GM12878 (cell line): ENCODE measurements at regions not wholly inside any gene's neighbourhood (a gene's known extent, or its start where the extent isn't known, plus 50 kb on each side); places are given as distances from the start of the nearest gene placed in this dataset.

ENCODE experiments used
- BCL11A ChIP-seq: IDR thresholded peaks from 2 replicates; pipeline ENCODE4 v1.6.1; 2011; ENCODE audit warnings: low read depth, low read length
- CTCF ChIP-seq, 3 experiments: IDR thresholded peaks in 2 of 3; conservative IDR thresholded peaks in 1 of 3; 2 replicates each; pipeline ENCODE4 v1.5.1; 2011; ENCODE audit warnings: low read depth in 3 of 3, low read length in 3 of 3, mild to moderate bottlenecking in 3 of 3, control low read depth in 2 of 3, moderate library complexity in 2 of 3, inconsistent platforms in 1 of 3, mixed read lengths in 1 of 3; ENCODE audit not compliant: control insufficient read depth in 2 of 3, insufficient read depth in 1 of 3; ENCODE audit errors: extremely low read depth in 1 of 3
- POLR2A ChIP-seq: IDR thresholded peaks from 2 replicates; pipeline ENCODE4 v1.6.1; 2011; ENCODE audit warnings: low read depth, mild to moderate bottlenecking, low read length
- RBBP5 ChIP-seq: fragments of 200-600 bp; sonication (generic); conservative IDR thresholded peaks from 2 replicates; pipeline ENCODE4 v1.6.1; 2016
- RFX5 ChIP-seq: IDR thresholded peaks from 2 replicates; pipeline ENCODE4 v1.6.1; 2011; ENCODE audit warnings: low read depth, low read length, improper control_type of control experiment
- TBL1XR1 ChIP-seq: IDR thresholded peaks from 2 replicates; pipeline ENCODE4 v1.6.1; 2012; ENCODE audit warnings: low read depth, low read length, improper control_type of control experiment

- TF ChIP-seq CTCF (IDR thresholded peaks at IDR 0.05 in 2 of 3, conservative IDR thresholded peaks at IDR 0.05 in 1 of 3; ENCODE audit: control insufficient read depth in 2 of 3, extremely low read depth in 1 of 3, insufficient read depth in 1 of 3, low read depth in 3 of 3, low read length in 3 of 3) (peak in 2 of 3 experiments; percentile 15 to 26; a peak in 3 of 6 replicates), RFX5 (no peak), RBBP5 (no peak), TBL1XR1 (no peak), POLR2A (no peak), BCL11A (no peak)
Measured at GRCh38 chr13:21913010-21913409, 242.1 kb downstream of the FGF9 start.
